ENCODE measurements at regions not wholly inside any gene's neighbourhood (a gene's known extent, or its start where the extent isn't known, plus 50 kb on each side); places are given as distances from the start of the nearest gene placed in this dataset.
A peak's percentile ranks its signal among the peaks of the same experiment; 100 is the strongest.

DNA sequence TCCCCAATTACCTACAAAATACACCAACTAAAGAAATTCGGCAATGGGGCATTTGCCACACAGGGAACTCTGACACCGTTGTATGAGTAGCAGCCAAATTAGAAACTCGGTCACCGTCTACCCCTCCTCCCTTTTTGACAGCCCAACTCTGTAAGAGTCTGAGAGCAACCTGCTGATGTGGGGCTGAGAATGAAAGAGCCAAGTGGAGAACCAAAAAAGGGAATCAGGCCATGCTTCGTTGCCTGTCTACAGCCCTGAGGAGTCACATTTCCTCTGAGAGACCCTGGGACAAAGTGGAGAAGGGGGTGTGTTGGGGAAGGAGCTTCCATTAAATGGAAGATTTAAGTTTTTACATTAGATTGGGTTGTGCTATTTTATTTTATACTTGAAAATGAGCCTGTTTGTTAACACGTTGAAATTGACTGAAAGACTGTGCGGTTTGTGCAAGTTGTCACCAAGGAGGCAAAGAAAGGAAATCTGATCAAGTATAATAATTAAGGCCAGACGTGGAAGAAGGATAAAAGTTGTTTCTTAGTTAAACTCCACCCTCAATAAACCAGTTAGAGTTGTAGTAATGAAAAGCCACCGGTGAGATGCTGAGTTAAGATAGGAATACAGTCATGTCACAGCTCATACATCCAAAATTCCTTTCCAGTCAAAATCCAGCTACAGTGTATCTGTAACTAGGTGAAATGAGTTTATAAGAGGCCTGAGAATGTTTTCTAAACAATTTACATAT is 131.7 kb upstream of the CREB1 start:
- TF ChIP-seq, protein P1, sequence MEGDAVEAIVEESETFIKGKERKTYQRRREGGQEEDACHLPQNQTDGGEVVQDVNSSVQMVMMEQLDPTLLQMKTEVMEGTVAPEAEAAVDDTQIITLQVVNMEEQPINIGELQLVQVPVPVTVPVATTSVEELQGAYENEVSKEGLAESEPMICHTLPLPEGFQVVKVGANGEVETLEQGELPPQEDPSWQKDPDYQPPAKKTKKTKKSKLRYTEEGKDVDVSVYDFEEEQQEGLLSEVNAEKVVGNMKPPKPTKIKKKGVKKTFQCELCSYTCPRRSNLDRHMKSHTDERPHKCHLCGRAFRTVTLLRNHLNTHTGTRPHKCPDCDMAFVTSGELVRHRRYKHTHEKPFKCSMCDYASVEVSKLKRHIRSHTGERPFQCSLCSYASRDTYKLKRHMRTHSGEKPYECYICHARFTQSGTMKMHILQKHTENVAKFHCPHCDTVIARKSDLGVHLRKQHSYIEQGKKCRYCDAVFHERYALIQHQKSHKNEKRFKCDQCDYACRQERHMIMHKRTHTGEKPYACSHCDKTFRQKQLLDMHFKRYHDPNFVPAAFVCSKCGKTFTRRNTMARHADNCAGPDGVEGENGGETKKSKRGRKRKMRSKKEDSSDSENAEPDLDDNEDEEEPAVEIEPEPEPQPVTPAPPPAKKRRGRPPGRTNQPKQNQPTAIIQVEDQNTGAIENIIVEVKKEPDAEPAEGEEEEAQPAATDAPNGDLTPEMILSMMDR (conservative IDR thresholded peaks at IDR 0.05; ENCODE audit: low read length), result no peak
- DNase-seq (ENCODE audit: low read depth), result peak; percentile 24
- H3K4me3 ChIP-seq (ENCODE audit: low read length), result no peak overlapping the region

DNA sequence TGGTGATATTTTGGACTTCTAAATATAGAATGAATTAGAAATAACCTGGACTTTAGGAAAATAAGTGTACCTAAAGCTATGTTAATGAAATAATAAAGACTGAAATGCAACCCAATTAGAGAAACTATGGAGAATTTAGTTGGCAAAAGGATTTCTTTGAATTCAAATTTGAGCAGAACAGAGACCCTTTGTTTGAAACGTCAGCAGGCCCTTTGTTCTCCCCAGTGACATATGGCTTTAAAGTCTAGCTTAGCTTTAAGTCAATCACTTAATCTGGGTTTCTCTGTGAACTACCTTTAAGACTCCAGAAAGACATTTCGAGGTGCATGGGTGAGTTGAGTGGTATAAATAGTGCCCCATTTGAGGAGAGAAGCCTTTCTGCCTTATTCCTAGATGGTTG is 130.5 kb upstream of the CREB1 start:
- TF ChIP-seq, protein P1 (conservative IDR thresholded peaks at IDR 0.05; ENCODE audit: low read length), result no peak
- H3K4me3 ChIP-seq (ENCODE audit: low read length), result no peak overlapping the region
- no peak for DNase-seq (ENCODE audit: low read depth)

DNA sequence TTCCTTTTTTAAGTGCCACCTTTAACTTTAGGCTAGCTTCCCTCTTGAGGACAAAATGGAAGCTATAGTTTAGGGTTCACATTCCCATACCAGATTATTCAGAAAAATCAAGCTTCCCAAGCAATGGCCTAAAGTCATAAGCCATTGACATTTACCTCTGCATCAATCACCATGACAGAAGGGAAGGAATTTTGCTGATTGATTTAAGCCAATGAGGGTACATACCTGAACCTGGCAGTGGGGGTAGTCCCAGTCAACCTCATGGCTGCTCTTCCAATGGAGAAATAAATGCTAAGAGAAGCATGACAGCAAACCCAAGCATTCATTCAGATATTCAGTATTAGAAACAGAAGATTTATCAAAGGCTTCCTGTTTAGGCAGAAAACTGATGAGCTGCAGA is 128.4 kb upstream of the CREB1 start:
- no peak overlapping the region for H3K4me3 ChIP-seq (ENCODE audit: low read length)
- DNase-seq (ENCODE audit: low read depth), result no peak
- TF ChIP-seq, protein P1 (conservative IDR thresholded peaks at IDR 0.05; ENCODE audit: low read length), result no peak

DNA sequence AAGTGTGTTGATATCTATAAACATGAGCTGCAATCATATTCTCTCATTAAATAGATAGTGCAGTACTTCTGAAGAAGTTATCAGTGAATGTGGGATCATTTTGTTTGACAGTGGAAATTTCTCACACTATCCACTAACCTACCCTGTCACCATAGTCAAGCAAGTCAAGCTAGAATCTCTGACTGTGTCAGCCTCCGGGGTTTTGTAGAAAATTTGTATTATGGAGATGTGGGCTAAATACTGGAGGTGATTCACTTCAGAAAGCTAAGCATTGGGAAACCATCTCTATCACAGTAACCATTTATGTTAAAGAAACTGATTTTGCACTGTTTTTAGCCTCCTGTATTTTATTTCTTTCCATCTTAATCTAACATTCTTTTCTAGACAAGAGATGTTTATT is 126.6 kb upstream of the CREB1 start:
- no peak for DNase-seq (ENCODE audit: low read depth)
- H3K4me3 ChIP-seq (ENCODE audit: low read length), result no peak overlapping the region
- TF ChIP-seq, protein P1 (conservative IDR thresholded peaks at IDR 0.05; ENCODE audit: low read length), result no peak

DNA sequence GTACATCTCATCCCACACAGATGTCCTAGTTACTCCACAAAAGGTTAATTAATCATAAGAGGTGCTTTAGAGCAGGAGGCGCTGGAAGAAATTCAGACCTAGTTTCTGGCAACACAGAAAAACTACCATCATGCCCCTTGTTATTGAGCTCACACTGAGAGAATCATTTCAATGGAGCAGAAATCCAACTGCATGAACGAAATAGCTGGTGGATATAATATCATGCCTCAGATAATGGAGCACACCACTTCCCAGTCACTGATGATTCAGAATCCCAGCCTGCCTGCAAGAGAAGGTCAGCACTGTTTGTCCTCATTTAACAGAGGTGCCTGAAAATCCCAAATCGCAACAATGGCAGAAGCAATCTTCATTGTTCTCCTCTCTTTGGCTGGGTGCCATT is 125.8 kb upstream of the CREB1 start:
- DNase-seq (ENCODE audit: low read depth), result no peak
- TF ChIP-seq, protein P1 (conservative IDR thresholded peaks at IDR 0.05; ENCODE audit: low read length), result no peak
- no peak overlapping the region for H3K4me3 ChIP-seq (ENCODE audit: low read length)

DNA sequence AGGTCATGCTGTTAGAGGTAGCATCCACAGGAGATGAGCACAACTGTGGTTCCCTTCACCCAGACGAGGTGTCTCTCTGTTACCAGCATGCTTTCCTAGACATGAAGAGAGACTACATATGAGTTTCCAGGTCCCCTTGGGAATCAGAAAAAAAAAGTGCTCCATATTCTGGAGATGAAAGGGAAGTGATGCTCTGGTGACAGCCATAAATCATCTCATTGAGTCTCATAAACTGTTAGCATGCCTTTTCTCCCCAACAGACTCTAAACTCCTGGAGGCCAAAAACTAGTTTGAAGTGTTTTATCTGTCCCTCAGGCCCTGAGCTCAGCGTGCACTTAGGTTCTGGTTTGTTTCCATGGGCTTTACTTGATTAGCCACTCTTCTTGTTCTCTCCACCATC is 124.6 kb upstream of the CREB1 start:
- H3K4me3 ChIP-seq (ENCODE audit: low read length), result no peak overlapping the region
- TF ChIP-seq, protein P1 (conservative IDR thresholded peaks at IDR 0.05; ENCODE audit: low read length), result no peak
- no peak for DNase-seq (ENCODE audit: low read depth)

DNA sequence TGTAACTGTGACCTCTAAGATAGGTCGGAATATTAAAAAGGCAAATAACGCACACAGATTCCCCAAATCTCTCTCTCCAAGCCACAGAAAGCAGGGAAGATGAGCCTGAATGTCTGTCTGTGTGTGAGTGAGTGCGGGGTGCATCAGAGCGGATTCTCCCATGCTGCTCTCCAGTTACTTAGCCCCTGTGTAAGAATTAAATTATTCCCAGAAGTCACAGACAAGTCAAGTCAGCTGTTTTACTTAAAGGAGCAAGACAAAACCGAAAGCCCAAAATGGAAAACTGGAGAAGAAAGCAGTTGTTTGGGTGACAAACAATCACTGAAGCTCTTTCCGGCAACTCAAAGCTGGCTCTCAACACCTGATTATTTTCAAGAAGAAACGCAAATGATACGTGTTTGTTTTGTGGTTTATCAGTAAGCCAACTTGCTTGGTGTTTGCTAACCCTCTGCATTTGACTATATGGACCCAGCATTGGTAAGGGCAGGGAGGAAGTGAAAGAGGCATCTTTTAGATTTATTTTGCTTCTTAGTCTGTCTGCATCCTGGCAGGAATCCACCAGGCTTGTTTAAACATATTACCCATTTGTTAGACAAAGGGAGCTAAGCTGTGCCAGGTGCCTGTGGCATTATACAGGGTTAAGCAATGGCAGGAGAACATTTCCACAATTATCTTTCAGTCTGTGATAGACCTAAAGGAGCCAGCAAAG is 121.5 kb upstream of the CREB1 start:
- peak overlapping the region; percentile 23 for H3K4me3 ChIP-seq (ENCODE audit: low read length)
- TF ChIP-seq, protein P1 (conservative IDR thresholded peaks at IDR 0.05; ENCODE audit: low read length), result no peak
- peak; percentile 49 for DNase-seq (ENCODE audit: low read depth)
